ENCODE measurements at regions not wholly inside any gene's neighbourhood (a gene's known extent, or its start where the extent isn't known, plus 50 kb on each side); places are given as distances from the start of the nearest gene placed in this dataset.

DNA sequence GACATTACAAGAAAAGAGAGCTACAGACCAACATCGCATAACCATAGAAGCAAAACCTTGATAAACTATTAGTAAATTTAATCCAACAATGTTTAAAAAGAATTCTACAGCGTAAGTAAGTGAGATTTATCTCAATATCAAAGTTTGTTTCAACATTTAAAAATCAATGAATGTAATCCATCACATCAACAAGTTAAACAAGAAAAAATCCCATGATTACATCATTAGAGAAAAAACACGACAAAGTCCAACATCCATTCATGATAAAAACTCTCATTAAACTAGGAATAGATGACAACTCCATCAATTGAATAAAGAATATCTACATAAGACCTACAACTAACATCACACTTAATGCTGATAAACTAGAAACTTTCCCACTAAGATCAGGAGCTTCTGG lies 239.0 kb upstream of the GGTLC1 start:
- TF ChIP-seq CTCF (IDR thresholded peaks at IDR 0.05) (no peak), POLR2A (IDR thresholded peaks at IDR 0.05) (no peak)
